ENCODE measurements at regions not wholly inside any gene's neighbourhood (a gene's known extent, or its start where the extent isn't known, plus 50 kb on each side); places are given as distances from the start of the nearest gene placed in this dataset.

DNA sequence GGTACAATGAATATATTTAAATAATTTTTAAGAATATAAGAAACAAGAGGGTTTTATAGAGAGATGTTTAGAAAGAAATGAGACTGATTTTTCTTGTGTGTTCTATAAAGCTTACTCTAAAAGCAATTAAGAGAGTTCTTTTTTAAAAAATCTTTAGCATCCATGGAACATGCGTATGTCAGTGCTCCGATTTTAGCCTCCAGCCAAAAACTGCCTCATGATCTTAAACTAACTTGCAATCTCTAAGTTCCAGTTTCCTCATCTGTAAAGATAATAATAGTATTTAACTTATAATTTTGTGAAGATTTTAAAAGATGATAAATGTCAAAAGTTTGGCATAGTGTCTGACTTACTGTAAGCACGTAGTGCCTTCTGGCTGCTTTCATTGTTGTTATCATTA is 448.7 kb downstream of the EPHA4 start:
- no TSS peak for BruUV-seq (replicated peaks)
- in situ Hi-C loops (cut with MboI) = no loop called here
- no peak overlapping the region for H3K27ac ChIP-seq (ENCODE audit: extremely low read depth, low read depth, low read length)
- H3K4me1 ChIP-seq (replicated peaks in 1 of 2; ENCODE audit: control insufficient read depth in 2 of 2, insufficient read depth in 2 of 2, low read length in 2 of 2) = no peaks in the 10 kb centered on the region
- H3K79me2 ChIP-seq (ENCODE audit: control insufficient read depth, insufficient read depth, low read length) = no peaks in the 10 kb centered on the region
- ChIA-PET POLR2A (no interaction called here), CTCF (ENCODE audit: low intra/inter-chr PET ratio) (no interaction called here)
- no peaks in the 10 kb centered on the region; the same call in 1 of the 2 replicates for H3K9me3 ChIP-seq (replicated peaks; ENCODE audit: control insufficient read depth, insufficient read depth, low read depth, low read length)
- no peaks in the 10 kb centered on the region for H3K9me1 ChIP-seq (ENCODE audit: control insufficient read depth, insufficient read depth, low read length)
- H3K27me3 ChIP-seq (ENCODE audit: control insufficient read depth in 2 of 2, insufficient read depth in 2 of 2, low read length in 2 of 2) = no peaks in the 10 kb centered on the region
- no peak overlapping the region for H3K4me3 ChIP-seq
- TF ChIP-seq BHLHE40 (IDR thresholded peaks at IDR 0.05; ENCODE audit: low read length) (no peak), CEBPG (CRISPR knock-in tag; IDR thresholded peaks at IDR 0.05) (no peak), CEBPG (tag; conservative IDR thresholded peaks at IDR 0.05 in 1 of 2, IDR thresholded peaks at IDR 0.05 in 1 of 2) (no peak), CAMTA2 (CRISPR knock-in tag; conservative IDR thresholded peaks at IDR 0.05) (no peak), THAP12 (CRISPR knock-in tag; IDR thresholded peaks at IDR 0.05) (no peak), HDAC6 (IDR thresholded peaks at IDR 0.05; ENCODE audit: low read depth, low read length) (no peak), ZNF217 (CRISPR knock-in tag; IDR thresholded peaks at IDR 0.05) (no peak)
- H3K36me3 ChIP-seq (ENCODE audit: control insufficient read depth, insufficient read depth, low read length) = no peaks in the 10 kb centered on the region
- WGBS (ENCODE audit: insufficient coverage, low coverage, missing lambda C conversion rate) = 0% methylated on average over 3 of the region's 3 CpGs
- no peak overlapping the region for H2AFZ ChIP-seq (ENCODE audit: low read depth, low read length)
- no peak for DNase-seq (ENCODE audit: extremely low read depth in 1 of 4, low spot score in 3 of 4)
- no peak overlapping the region for H3K9ac ChIP-seq (ENCODE audit: insufficient read depth in 1 of 2, low read depth in 2 of 2, low read length in 2 of 2)
- H3K4me2 ChIP-seq (ENCODE audit: insufficient read depth, low read length) = no peak overlapping the region
- intact Hi-C loops (cut with micrococcal nuclease) = no loop called here
- no peaks in the 10 kb centered on the region for H4K20me1 ChIP-seq (replicated peaks; ENCODE audit: control insufficient read depth, insufficient read depth, low read length)
- no peak for FAIRE-seq
- ATAC-seq = no peak

All from K562 (cell line).